WTC11 (cell line): ENCODE measurements at regions not wholly inside any gene's neighbourhood (a gene's known extent, or its start where the extent isn't known, plus 50 kb on each side); places are given as distances from the start of the nearest gene placed in this dataset.

ENCODE experiments used
- ATAC-seq: fragments of 200-7000 bp; cut with Tn5 transposase; 2 replicates; pipeline ENCODE4 v1.10.0; 2021; ENCODE audit warnings: mild to moderate bottlenecking, moderate library complexity
- CTCF ChIA-PET: fragments of 300-600 bp; sonication (Branson Sonifier 250); formaldehyde crosslinking; loops from one replicate; lab custom pipeline; 2021; ENCODE audit warnings: antibody characterized with exemption; lab: Charles Lee
- POLR2A ChIA-PET: fragments of 350-600 bp; sonication (Branson Sonifier 250); formaldehyde crosslinking; loops from one replicate; lab custom pipeline; 2021; ENCODE audit warnings: antibody characterized with exemption; lab: Charles Lee
- DNase-seq: peaks from one replicate; pipeline ENCODE4 v3.0.0; 2021; ENCODE audit warnings: low spot score
- H3K27ac Mint-ChIP-seq: 2 replicates; pipeline ENCODE4 v1.8.0; 2021; ENCODE audit warnings: mixed read lengths
- H3K27me3 Mint-ChIP-seq: 2 replicates; pipeline ENCODE4 v1.8.0; 2021; ENCODE audit warnings: low read depth, mild to moderate bottlenecking, moderate library complexity, mixed read lengths
- H3K36me3 Mint-ChIP-seq: 2 replicates; pipeline ENCODE4 v1.8.0; 2021; ENCODE audit warnings: mixed read lengths
- H3K4me1 Mint-ChIP-seq: 2 replicates; pipeline ENCODE4 v1.8.0; 2022; ENCODE audit warnings: mixed read lengths
- H3K4me3 Mint-ChIP-seq: 2 replicates; pipeline ENCODE4 v1.8.0; 2021; ENCODE audit warnings: mild to moderate bottlenecking, moderate library complexity, mixed read lengths
- H3K9me3 Mint-ChIP-seq: 2 replicates; pipeline ENCODE4 v1.8.0; 2021; ENCODE audit warnings: mixed read lengths
- ETV6 ChIP-seq: sonication (generic); formaldehyde crosslinking; IDR thresholded peaks from 2 replicates; pipeline ENCODE4 v1.8.1; 2022; ENCODE audit warnings: mild to moderate bottlenecking, missing genetic modification reagents
- IRF2 ChIP-seq: sonication (generic); formaldehyde crosslinking; IDR thresholded peaks from 2 replicates; pipeline ENCODE4 v1.8.0; 2022; ENCODE audit warnings: low read depth, missing genetic modification reagents, borderline replicate concordance
- NFYB ChIP-seq: sonication (generic); formaldehyde crosslinking; conservative IDR thresholded peaks from 2 replicates; pipeline ENCODE4 v1.8.0; 2022; ENCODE audit warnings: low read depth, missing genetic modification reagents
- NR1H2 ChIP-seq: sonication (generic); formaldehyde crosslinking; IDR thresholded peaks from 2 replicates; pipeline ENCODE4 v1.9.0; 2021; ENCODE audit warnings: mild to moderate bottlenecking, moderate library complexity, missing genetic modification reagents
- SOX15 ChIP-seq: fragments of 250-450 bp; sonication (Bioruptor Pico); IDR thresholded peaks from 2 replicates; pipeline ENCODE4 v1.9.0; 2021; ENCODE audit warnings: mild to moderate bottlenecking
- TEAD1 ChIP-seq: sonication (generic); formaldehyde crosslinking; IDR thresholded peaks from 2 replicates; pipeline ENCODE4 v1.8.0; 2022; ENCODE audit warnings: mild to moderate bottlenecking, missing genetic modification reagents
- TEAD4 ChIP-seq: sonication (generic); formaldehyde crosslinking; IDR thresholded peaks from 2 replicates; pipeline ENCODE4 v1.8.0; 2022; ENCODE audit warnings: mild to moderate bottlenecking, missing genetic modification reagents
- ZNF219 ChIP-seq: sonication (generic); formaldehyde crosslinking; IDR thresholded peaks from 2 replicates; pipeline ENCODE4 v1.8.0; 2023; ENCODE audit warnings: missing genetic modification reagents, mild to moderate bottlenecking, borderline replicate concordance
- ZNF423 ChIP-seq: fragments of 250-450 bp; sonication (Bioruptor Pico); IDR thresholded peaks from 2 replicates; pipeline ENCODE4 v2.1.2; 2022; ENCODE audit warnings: mild to moderate bottlenecking, moderate library complexity
- TF ChIP-seq, protein P1 (sequence below): fragments of 250-450 bp; sonication (Bioruptor Pico); IDR thresholded peaks from 2 replicates; pipeline ENCODE4 v1.9.0; 2021; ENCODE audit warnings: mild to moderate bottlenecking, borderline replicate concordance
- TF ChIP-seq, protein P2 (sequence below): fragments of 250-450 bp; sonication (Bioruptor Pico); IDR thresholded peaks from 2 replicates; pipeline ENCODE4 v2.1.2; 2022; ENCODE audit warnings: mild to moderate bottlenecking, moderate library complexity
- TF ChIP-seq, protein P3 (sequence below): sonication (generic); formaldehyde crosslinking; IDR thresholded peaks from 2 replicates; pipeline ENCODE4 v1.8.1; 2022; ENCODE audit warnings: missing genetic modification reagents, borderline replicate concordance
- TF ChIP-seq, protein P4 (sequence below): fragments of 250-450 bp; sonication (Bioruptor Pico); IDR thresholded peaks from 2 replicates; pipeline ENCODE4 v1.9.0; 2021; ENCODE audit warnings: mild to moderate bottlenecking
- TF ChIP-seq, protein P5 (sequence below): sonication (generic); formaldehyde crosslinking; IDR thresholded peaks from 2 replicates; pipeline ENCODE4 v1.8.0; 2022; ENCODE audit warnings: missing genetic modification reagents
- TF ChIP-seq, protein P6 (sequence below): sonication (generic); formaldehyde crosslinking; conservative IDR thresholded peaks from 2 replicates; pipeline ENCODE4 v1.8.1; 2023; ENCODE audit warnings: mild to moderate bottlenecking, low read depth, missing genetic modification reagents, moderate library complexity
- TF ChIP-seq, protein P7 (sequence below): fragments of 250-450 bp; sonication (Bioruptor Pico); IDR thresholded peaks from 2 replicates; pipeline ENCODE4 v1.9.0; 2021; ENCODE audit warnings: mild to moderate bottlenecking

DNA sequence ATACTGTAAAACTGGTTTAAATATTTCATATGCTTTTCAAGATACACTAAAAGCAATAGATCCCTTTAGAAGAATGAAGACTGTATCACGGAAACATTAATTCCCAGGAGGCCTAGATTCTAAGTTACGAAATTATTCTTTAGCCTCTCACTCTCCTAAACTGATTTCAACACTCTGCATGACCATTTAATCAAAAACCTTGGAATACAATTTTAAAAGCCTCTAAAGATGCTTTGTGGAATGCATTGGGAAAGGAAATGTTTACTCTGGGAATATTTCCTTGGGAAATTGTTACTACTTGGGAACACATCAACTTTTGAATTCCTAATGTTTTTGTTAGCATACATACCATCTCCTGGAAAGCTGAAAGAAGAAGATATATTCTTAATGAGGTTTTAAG lies 255.7 kb upstream of the FAR2 start:
- DNase-seq: no peak
- H3K27me3 Mint-ChIP-seq: no peaks in the 10 kb centered on the region
- H3K4me1 Mint-ChIP-seq: 0 out of 2 replicates have a peak, but pooled peaks cover 4% of the 10 kb centered on the region
- ATAC-seq: no peak
- POLR2A ChIA-PET: no interaction called here
- no peaks in the 10 kb centered on the region for H3K36me3 Mint-ChIP-seq
- H3K4me3 Mint-ChIP-seq: no peak overlapping the region
- CTCF ChIA-PET: no interaction called here
- H3K27ac Mint-ChIP-seq: no peak overlapping the region
- peaks cover 13% of the 10 kb centered on the region for H3K9me3 Mint-ChIP-seq
- TF ChIP-seq TEAD1 (CRISPR knock-in tag) (no peak), ZNF219 (no peak), NFYB (CRISPR knock-in tag) (no peak), SOX15 (CRISPR knock-in tag) (no peak), ZNF423 (CRISPR knock-in tag) (no peak), TEAD4 (CRISPR knock-in tag) (no peak), NR1H2 (CRISPR knock-in tag) (no peak), IRF2 (CRISPR knock-in tag) (no peak), ETV6 (CRISPR knock-in tag) (no peak)
- TF ChIP-seq, protein P1, sequence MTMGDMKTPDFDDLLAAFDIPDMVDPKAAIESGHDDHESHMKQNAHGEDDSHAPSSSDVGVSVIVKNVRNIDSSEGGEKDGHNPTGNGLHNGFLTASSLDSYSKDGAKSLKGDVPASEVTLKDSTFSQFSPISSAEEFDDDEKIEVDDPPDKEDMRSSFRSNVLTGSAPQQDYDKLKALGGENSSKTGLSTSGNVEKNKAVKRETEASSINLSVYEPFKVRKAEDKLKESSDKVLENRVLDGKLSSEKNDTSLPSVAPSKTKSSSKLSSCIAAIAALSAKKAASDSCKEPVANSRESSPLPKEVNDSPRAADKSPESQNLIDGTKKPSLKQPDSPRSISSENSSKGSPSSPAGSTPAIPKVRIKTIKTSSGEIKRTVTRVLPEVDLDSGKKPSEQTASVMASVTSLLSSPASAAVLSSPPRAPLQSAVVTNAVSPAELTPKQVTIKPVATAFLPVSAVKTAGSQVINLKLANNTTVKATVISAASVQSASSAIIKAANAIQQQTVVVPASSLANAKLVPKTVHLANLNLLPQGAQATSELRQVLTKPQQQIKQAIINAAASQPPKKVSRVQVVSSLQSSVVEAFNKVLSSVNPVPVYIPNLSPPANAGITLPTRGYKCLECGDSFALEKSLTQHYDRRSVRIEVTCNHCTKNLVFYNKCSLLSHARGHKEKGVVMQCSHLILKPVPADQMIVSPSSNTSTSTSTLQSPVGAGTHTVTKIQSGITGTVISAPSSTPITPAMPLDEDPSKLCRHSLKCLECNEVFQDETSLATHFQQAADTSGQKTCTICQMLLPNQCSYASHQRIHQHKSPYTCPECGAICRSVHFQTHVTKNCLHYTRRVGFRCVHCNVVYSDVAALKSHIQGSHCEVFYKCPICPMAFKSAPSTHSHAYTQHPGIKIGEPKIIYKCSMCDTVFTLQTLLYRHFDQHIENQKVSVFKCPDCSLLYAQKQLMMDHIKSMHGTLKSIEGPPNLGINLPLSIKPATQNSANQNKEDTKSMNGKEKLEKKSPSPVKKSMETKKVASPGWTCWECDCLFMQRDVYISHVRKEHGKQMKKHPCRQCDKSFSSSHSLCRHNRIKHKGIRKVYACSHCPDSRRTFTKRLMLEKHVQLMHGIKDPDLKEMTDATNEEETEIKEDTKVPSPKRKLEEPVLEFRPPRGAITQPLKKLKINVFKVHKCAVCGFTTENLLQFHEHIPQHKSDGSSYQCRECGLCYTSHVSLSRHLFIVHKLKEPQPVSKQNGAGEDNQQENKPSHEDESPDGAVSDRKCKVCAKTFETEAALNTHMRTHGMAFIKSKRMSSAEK (CRISPR knock-in tag): no peak
- TF ChIP-seq, protein P2, sequence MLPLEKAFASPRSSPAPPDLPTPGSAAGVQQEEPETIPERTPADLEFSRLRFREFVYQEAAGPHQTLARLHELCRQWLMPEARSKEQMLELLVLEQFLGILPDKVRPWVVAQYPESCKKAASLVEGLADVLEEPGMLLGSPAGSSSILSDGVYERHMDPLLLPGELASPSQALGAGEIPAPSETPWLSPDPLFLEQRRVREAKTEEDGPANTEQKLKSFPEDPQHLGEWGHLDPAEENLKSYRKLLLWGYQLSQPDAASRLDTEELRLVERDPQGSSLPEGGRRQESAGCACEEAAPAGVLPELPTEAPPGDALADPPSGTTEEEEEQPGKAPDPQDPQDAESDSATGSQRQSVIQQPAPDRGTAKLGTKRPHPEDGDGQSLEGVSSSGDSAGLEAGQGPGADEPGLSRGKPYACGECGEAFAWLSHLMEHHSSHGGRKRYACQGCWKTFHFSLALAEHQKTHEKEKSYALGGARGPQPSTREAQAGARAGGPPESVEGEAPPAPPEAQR: no peak
- TF ChIP-seq, protein P3, sequence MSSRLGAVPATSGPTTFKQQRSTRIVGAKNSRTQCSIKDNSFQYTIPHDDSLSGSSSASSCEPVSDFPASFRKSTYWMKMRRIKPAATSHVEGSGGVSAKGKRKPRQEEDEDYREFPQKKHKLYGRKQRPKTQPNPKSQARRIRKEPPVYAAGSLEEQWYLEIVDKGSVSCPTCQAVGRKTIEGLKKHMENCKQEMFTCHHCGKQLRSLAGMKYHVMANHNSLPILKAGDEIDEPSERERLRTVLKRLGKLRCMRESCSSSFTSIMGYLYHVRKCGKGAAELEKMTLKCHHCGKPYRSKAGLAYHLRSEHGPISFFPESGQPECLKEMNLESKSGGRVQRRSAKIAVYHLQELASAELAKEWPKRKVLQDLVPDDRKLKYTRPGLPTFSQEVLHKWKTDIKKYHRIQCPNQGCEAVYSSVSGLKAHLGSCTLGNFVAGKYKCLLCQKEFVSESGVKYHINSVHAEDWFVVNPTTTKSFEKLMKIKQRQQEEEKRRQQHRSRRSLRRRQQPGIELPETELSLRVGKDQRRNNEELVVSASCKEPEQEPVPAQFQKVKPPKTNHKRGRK (CRISPR knock-in tag): no peak
- TF ChIP-seq, protein P4, sequence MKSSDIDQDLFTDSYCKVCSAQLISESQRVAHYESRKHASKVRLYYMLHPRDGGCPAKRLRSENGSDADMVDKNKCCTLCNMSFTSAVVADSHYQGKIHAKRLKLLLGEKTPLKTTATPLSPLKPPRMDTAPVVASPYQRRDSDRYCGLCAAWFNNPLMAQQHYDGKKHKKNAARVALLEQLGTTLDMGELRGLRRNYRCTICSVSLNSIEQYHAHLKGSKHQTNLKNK: no peak
- TF ChIP-seq, protein P5, sequence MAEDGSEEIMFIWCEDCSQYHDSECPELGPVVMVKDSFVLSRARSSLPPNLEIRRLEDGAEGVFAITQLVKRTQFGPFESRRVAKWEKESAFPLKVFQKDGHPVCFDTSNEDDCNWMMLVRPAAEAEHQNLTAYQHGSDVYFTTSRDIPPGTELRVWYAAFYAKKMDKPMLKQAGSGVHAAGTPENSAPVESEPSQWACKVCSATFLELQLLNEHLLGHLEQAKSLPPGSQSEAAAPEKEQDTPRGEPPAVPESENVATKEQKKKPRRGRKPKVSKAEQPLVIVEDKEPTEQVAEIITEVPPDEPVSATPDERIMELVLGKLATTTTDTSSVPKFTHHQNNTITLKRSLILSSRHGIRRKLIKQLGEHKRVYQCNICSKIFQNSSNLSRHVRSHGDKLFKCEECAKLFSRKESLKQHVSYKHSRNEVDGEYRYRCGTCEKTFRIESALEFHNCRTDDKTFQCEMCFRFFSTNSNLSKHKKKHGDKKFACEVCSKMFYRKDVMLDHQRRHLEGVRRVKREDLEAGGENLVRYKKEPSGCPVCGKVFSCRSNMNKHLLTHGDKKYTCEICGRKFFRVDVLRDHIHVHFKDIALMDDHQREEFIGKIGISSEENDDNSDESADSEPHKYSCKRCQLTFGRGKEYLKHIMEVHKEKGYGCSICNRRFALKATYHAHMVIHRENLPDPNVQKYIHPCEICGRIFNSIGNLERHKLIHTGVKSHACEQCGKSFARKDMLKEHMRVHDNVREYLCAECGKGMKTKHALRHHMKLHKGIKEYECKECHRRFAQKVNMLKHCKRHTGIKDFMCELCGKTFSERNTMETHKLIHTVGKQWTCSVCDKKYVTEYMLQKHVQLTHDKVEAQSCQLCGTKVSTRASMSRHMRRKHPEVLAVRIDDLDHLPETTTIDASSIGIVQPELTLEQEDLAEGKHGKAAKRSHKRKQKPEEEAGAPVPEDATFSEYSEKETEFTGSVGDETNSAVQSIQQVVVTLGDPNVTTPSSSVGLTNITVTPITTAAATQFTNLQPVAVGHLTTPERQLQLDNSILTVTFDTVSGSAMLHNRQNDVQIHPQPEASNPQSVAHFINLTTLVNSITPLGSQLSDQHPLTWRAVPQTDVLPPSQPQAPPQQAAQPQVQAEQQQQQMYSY: no peak
- TF ChIP-seq, protein P6, sequence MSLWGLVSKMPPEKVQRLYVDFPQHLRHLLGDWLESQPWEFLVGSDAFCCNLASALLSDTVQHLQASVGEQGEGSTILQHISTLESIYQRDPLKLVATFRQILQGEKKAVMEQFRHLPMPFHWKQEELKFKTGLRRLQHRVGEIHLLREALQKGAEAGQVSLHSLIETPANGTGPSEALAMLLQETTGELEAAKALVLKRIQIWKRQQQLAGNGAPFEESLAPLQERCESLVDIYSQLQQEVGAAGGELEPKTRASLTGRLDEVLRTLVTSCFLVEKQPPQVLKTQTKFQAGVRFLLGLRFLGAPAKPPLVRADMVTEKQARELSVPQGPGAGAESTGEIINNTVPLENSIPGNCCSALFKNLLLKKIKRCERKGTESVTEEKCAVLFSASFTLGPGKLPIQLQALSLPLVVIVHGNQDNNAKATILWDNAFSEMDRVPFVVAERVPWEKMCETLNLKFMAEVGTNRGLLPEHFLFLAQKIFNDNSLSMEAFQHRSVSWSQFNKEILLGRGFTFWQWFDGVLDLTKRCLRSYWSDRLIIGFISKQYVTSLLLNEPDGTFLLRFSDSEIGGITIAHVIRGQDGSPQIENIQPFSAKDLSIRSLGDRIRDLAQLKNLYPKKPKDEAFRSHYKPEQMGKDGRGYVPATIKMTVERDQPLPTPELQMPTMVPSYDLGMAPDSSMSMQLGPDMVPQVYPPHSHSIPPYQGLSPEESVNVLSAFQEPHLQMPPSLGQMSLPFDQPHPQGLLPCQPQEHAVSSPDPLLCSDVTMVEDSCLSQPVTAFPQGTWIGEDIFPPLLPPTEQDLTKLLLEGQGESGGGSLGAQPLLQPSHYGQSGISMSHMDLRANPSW (CRISPR knock-in tag): no peak
- TF ChIP-seq, protein P7, sequence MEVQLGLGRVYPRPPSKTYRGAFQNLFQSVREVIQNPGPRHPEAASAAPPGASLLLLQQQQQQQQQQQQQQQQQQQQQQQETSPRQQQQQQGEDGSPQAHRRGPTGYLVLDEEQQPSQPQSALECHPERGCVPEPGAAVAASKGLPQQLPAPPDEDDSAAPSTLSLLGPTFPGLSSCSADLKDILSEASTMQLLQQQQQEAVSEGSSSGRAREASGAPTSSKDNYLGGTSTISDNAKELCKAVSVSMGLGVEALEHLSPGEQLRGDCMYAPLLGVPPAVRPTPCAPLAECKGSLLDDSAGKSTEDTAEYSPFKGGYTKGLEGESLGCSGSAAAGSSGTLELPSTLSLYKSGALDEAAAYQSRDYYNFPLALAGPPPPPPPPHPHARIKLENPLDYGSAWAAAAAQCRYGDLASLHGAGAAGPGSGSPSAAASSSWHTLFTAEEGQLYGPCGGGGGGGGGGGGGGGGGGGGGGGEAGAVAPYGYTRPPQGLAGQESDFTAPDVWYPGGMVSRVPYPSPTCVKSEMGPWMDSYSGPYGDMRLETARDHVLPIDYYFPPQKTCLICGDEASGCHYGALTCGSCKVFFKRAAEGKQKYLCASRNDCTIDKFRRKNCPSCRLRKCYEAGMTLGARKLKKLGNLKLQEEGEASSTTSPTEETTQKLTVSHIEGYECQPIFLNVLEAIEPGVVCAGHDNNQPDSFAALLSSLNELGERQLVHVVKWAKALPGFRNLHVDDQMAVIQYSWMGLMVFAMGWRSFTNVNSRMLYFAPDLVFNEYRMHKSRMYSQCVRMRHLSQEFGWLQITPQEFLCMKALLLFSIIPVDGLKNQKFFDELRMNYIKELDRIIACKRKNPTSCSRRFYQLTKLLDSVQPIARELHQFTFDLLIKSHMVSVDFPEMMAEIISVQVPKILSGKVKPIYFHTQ (CRISPR knock-in tag): no peak
